ENCODE measurements at regions not wholly inside any gene's neighbourhood (a gene's known extent, or its start where the extent isn't known, plus 50 kb on each side); places are given as distances from the start of the nearest gene placed in this dataset.

- H3K27ac ChIP-seq, result no peak overlapping the region
- H3K36me3 ChIP-seq, result no peaks in the 10 kb centered on the region
- no peak for TF ChIP-seq EP300 (IDR thresholded peaks at IDR 0.05)
- TF ChIP-seq POLR2AphosphoS5 (IDR thresholded peaks at IDR 0.05), result no peak
- TF ChIP-seq POLR2A (IDR thresholded peaks at IDR 0.05), result no peak
- TF ChIP-seq CTCF (IDR thresholded peaks at IDR 0.05), result no peak
- H3K27me3 ChIP-seq, result no peaks in the 10 kb centered on the region
- no peaks in the 10 kb centered on the region for H3K4me1 ChIP-seq
- 90% methylated on average over 4 of the region's 4 CpGs for WGBS
- H3K4me3 ChIP-seq, result no peak overlapping the region
- H3K9me3 ChIP-seq, result peaks cover 3% of the 10 kb centered on the region
- DNase-seq (ENCODE audit: low spot score in 2 of 2), result no peak
Measured at GRCh38 chr14:82365471-82365870, 831.8 kb upstream of the SEL1L start.

GRCh38 chr14:82366803-82367202 lies 833.1 kb upstream of the SEL1L start:
- TF ChIP-seq POLR2AphosphoS5 (IDR thresholded peaks at IDR 0.05), result no peak
- no peak for TF ChIP-seq POLR2A (IDR thresholded peaks at IDR 0.05)
- no peak for TF ChIP-seq EP300 (IDR thresholded peaks at IDR 0.05)
- no peak for TF ChIP-seq CTCF (IDR thresholded peaks at IDR 0.05)
- H3K4me1 ChIP-seq, result no peaks in the 10 kb centered on the region
- no peaks in the 10 kb centered on the region for H3K27me3 ChIP-seq
- H3K27ac ChIP-seq, result no peak overlapping the region
- H3K4me3 ChIP-seq, result no peak overlapping the region
- no peak for DNase-seq (ENCODE audit: low spot score in 2 of 2)
- WGBS, result 80% methylated on average over 2 of the region's 2 CpGs
- peaks cover 3% of the 10 kb centered on the region for H3K9me3 ChIP-seq
- H3K36me3 ChIP-seq, result no peaks in the 10 kb centered on the region

GRCh38 chr14:82379291-82379690 lies 845.6 kb upstream of the SEL1L start:
- no peak for DNase-seq (ENCODE audit: low spot score in 2 of 2)
- H3K27me3 ChIP-seq, result no peaks in the 10 kb centered on the region
- no peak overlapping the region for H3K4me3 ChIP-seq
- no peaks in the 10 kb centered on the region for H3K36me3 ChIP-seq
- no peaks in the 10 kb centered on the region for H3K9me3 ChIP-seq
- no peaks in the 10 kb centered on the region for H3K4me1 ChIP-seq
- H3K27ac ChIP-seq, result no peak overlapping the region
- WGBS, result 85% methylated on average over 2 of the region's 2 CpGs
- TF ChIP-seq POLR2AphosphoS5 (IDR thresholded peaks at IDR 0.05), result no peak

GRCh38 chr14:82385048-82385447 lies 851.4 kb upstream of the SEL1L start:
- TF ChIP-seq EP300 (IDR thresholded peaks at IDR 0.05) (no peak), CTCF (IDR thresholded peaks at IDR 0.05) (no peak), POLR2A (IDR thresholded peaks at IDR 0.05) (no peak), POLR2AphosphoS5 (IDR thresholded peaks at IDR 0.05) (no peak)
- H3K9me3 ChIP-seq, result no peaks in the 10 kb centered on the region
- no peak overlapping the region for H3K27ac ChIP-seq

GRCh38 chr14:82387699-82388098 lies 854.0 kb upstream of the SEL1L start:
- peaks cover 4% of the 10 kb centered on the region for H3K4me1 ChIP-seq
- no peaks in the 10 kb centered on the region for H3K27me3 ChIP-seq
- no peak overlapping the region for H3K4me3 ChIP-seq
- H3K9me3 ChIP-seq, result no peaks in the 10 kb centered on the region
- no peak for DNase-seq (ENCODE audit: low spot score in 2 of 2)
- no peaks in the 10 kb centered on the region for H3K36me3 ChIP-seq
- WGBS, result 82% methylated on average over 2 of the region's 2 CpGs
- peak overlapping the region; percentile 72 for H3K27ac ChIP-seq
- no peak for TF ChIP-seq POLR2A (IDR thresholded peaks at IDR 0.05)
- TF ChIP-seq EP300 (IDR thresholded peaks at IDR 0.05), result peak; percentile 93
- TF ChIP-seq CTCF (IDR thresholded peaks at IDR 0.05), result no peak
- peak in 1 of 3 donors; percentile 71 for TF ChIP-seq POLR2AphosphoS5 (IDR thresholded peaks at IDR 0.05)

More at GRCh38 chr14:82385048-82385447, 851.4 kb upstream of the SEL1L start:
- no peaks in the 10 kb centered on the region for H3K36me3 ChIP-seq
- no peak for DNase-seq (ENCODE audit: low spot score in 2 of 2)
- H3K4me3 ChIP-seq, result no peak overlapping the region
- H3K27me3 ChIP-seq, result no peaks in the 10 kb centered on the region
- H3K4me1 ChIP-seq, result peaks cover 4% of the 10 kb centered on the region

GRCh38 chr14:82388488-82388887 lies 854.8 kb upstream of the SEL1L start:
- 89% methylated on average over 4 of the region's 4 CpGs for WGBS
- H3K27me3 ChIP-seq, result no peaks in the 10 kb centered on the region

More at GRCh38 chr14:82388488-82388887, 854.8 kb upstream of the SEL1L start:
- no peaks in the 10 kb centered on the region for H3K36me3 ChIP-seq
- H3K9me3 ChIP-seq, result no peaks in the 10 kb centered on the region
- DNase-seq (ENCODE audit: low spot score in 2 of 2), result no peak
- peak overlapping the region; percentile 72 for H3K27ac ChIP-seq
- TF ChIP-seq POLR2A (IDR thresholded peaks at IDR 0.05) (no peak), EP300 (IDR thresholded peaks at IDR 0.05) (no peak), POLR2AphosphoS5 (IDR thresholded peaks at IDR 0.05) (no peak), CTCF (IDR thresholded peaks at IDR 0.05) (no peak)
- H3K4me1 ChIP-seq, result peaks cover 4% of the 10 kb centered on the region
- H3K4me3 ChIP-seq, result no peak overlapping the region
